ENCODE measurements at regions not wholly inside any gene's neighbourhood (a gene's known extent, or its start where the extent isn't known, plus 50 kb on each side); places are given as distances from the start of the nearest gene placed in this dataset.
"Not testable (repeated sequence)": the region's sequence is repeated elsewhere in the genome, so short reads cannot be mapped to it uniquely, and the experiment has no call there.

DNA sequence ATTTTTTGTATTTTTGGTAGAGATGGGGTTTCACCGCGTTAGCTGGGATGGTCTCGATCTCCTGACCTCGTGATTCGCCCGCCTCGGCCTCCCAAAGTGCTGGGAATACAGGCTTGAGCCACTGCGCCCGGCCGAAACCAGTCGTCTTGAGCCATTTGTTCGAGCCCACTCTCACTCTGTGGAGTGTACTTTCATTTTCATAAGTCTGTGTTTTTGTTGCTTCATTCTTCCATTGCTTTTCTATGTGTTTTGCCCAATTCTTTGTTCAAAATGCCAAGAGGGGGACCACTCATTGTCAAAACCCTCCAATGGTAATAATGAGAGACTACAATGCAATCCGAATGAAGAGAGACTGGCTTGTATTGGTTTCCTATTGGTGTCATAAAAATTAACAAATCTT lies 1545.5 kb upstream of the DDX18 start:
- no peak for TF ChIP-seq CTCF (IDR thresholded peaks at IDR 0.05; ENCODE audit: borderline replicate concordance, insufficient read depth, low read depth, low read length)

GRCh38 chr2:116304328-116304727 lies 1510.2 kb upstream of the DDX18 start:
- TF ChIP-seq CTCF (IDR thresholded peaks at IDR 0.05; ENCODE audit: borderline replicate concordance, insufficient read depth, low read depth, low read length), result no peak
- no peak overlapping the region for H3K4me3 ChIP-seq (ENCODE audit: low read depth, low read length)

More for the DNA sequence above, 1545.5 kb upstream of the DDX18 start:
- no peak overlapping the region for H3K4me3 ChIP-seq (ENCODE audit: low read depth, low read length)

GRCh38 chr2:116317111-116317510 lies 1497.4 kb upstream of the DDX18 start:
- no peak overlapping the region for H3K4me3 ChIP-seq (ENCODE audit: low read depth, low read length)
- TF ChIP-seq CTCF (IDR thresholded peaks at IDR 0.05; ENCODE audit: borderline replicate concordance, insufficient read depth, low read depth, low read length), result no peak

- not testable (repeated sequence) for H3K4me3 ChIP-seq (ENCODE audit: low read depth, low read length)
These were observed 1495.9 kb upstream of the DDX18 start for GRCh38 chr2:116318551-116318950.

GRCh38 chr2:116319001-116319400 lies 1495.5 kb upstream of the DDX18 start:
- no peak overlapping the region for H3K4me3 ChIP-seq (ENCODE audit: low read depth, low read length)
- no peak for TF ChIP-seq CTCF (IDR thresholded peaks at IDR 0.05; ENCODE audit: borderline replicate concordance, insufficient read depth, low read depth, low read length)

DNA sequence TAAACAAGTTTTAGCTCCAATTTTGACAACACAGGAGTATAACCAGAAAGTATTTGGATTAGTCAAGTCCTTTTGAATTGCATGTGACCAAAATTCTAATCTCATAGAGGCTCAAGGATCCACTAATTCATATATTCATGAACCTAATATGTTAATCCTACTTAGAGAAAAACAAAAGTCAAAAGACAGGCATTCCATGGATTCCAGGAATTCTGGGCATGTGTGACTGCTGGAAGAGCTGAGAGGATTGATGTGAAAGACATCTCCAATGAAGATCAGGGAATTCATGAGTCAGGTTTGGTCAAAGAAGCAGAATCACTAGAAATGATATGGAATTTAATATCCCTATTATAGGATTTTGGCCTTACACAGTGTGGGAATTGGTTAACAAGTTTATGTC lies 1494.6 kb upstream of the DDX18 start:
- no peak overlapping the region for H3K4me3 ChIP-seq (ENCODE audit: low read depth, low read length)
- TF ChIP-seq CTCF (IDR thresholded peaks at IDR 0.05; ENCODE audit: borderline replicate concordance, insufficient read depth, low read depth, low read length), result no peak

GRCh38 chr2:116329280-116329679 lies 1485.2 kb upstream of the DDX18 start:
- no peak for TF ChIP-seq CTCF (IDR thresholded peaks at IDR 0.05; ENCODE audit: borderline replicate concordance, insufficient read depth, low read depth, low read length)
- no peak overlapping the region for H3K4me3 ChIP-seq (ENCODE audit: low read depth, low read length)

- no peak for TF ChIP-seq CTCF (IDR thresholded peaks at IDR 0.05; ENCODE audit: borderline replicate concordance, insufficient read depth, low read depth, low read length)
These were observed 1473.8 kb upstream of the DDX18 start for GRCh38 chr2:116340690-116341089.

More at GRCh38 chr2:116340690-116341089, 1473.8 kb upstream of the DDX18 start:
- H3K4me3 ChIP-seq (ENCODE audit: low read depth, low read length), result no peak overlapping the region
